Osteoblast (primary cell): ENCODE measurements at regions not wholly inside any gene's neighbourhood (a gene's known extent, or its start where the extent isn't known, plus 50 kb on each side); places are given as distances from the start of the nearest gene placed in this dataset.

ENCODE experiments used
- DNase-seq: peaks from one replicate; pipeline ENCODE4 v3.0.0; 2011; ENCODE audit warnings: low spot score, mixed read lengths; ENCODE audit not compliant: insufficient read length; ENCODE audit errors: missing footprints
- H2AFZ ChIP-seq: 2 replicates; pipeline ENCODE4 v1.6.0; 2011; ENCODE audit warnings: mild to moderate bottlenecking, low read length
- H3K27ac ChIP-seq: 2 replicates; pipeline ENCODE4 v1.5.1; 2011; ENCODE audit warnings: mild to moderate bottlenecking, low read depth, low read length, moderate library complexity
- H3K27me3 ChIP-seq: 2 replicates; pipeline ENCODE4 v1.6.0; 2012; ENCODE audit warnings: mild to moderate bottlenecking, control low read depth, inconsistent platforms, low read length, moderate library complexity; ENCODE audit not compliant: insufficient read depth
- H3K36me3 ChIP-seq: 2 replicates; pipeline ENCODE4 v1.5.1; 2011; ENCODE audit warnings: mild to moderate bottlenecking, low read length, control low read depth, moderate library complexity; ENCODE audit not compliant: insufficient read depth
- H3K4me1 ChIP-seq: 2 replicates; pipeline ENCODE4 v1.5.1; 2011; ENCODE audit warnings: mild to moderate bottlenecking, low read length, control low read depth, moderate library complexity; ENCODE audit not compliant: insufficient read depth
- H3K4me2 ChIP-seq: 2 replicates; pipeline ENCODE4 v1.6.0; 2011; ENCODE audit warnings: mild to moderate bottlenecking, low read length; ENCODE audit not compliant: insufficient read depth
- H3K4me3 ChIP-seq: fragments of 200-600 bp; sonication (generic); 3 replicates; pipeline ENCODE4 v1.5.1; 2012; ENCODE audit warnings: mild to moderate bottlenecking, low read length, inconsistent platforms; ENCODE audit not compliant: insufficient read depth
- H3K79me2 ChIP-seq: 2 replicates; pipeline ENCODE4 v1.6.0; 2012; ENCODE audit warnings: mild to moderate bottlenecking, low read length, control low read depth, inconsistent platforms; ENCODE audit not compliant: insufficient read depth
- H3K9me3 ChIP-seq: 2 replicates; pipeline ENCODE4 v1.5.1; 2011; ENCODE audit warnings: low read depth, low read length, control low read depth
- H4K20me1 ChIP-seq: 2 replicates; pipeline ENCODE4 v1.6.0; 2012; ENCODE audit warnings: mild to moderate bottlenecking, low read length, control low read depth; ENCODE audit not compliant: insufficient read depth
- CTCF ChIP-seq: IDR thresholded peaks from 2 replicates; pipeline ENCODE4 v1.5.1; 2011; ENCODE audit warnings: mild to moderate bottlenecking, low read depth, low read length, moderate library complexity; ENCODE audit errors: extremely low read depth

- DNase-seq, result no peak
- H3K9me3 ChIP-seq, result peaks cover 3% of the 10 kb centered on the region
- no peaks in the 10 kb centered on the region for H4K20me1 ChIP-seq
- H2AFZ ChIP-seq, result no peak overlapping the region
- TF ChIP-seq CTCF, result no peak
- no peaks in the 10 kb centered on the region for H3K36me3 ChIP-seq
- H3K79me2 ChIP-seq, result no peaks in the 10 kb centered on the region
- no peak overlapping the region for H3K27ac ChIP-seq
- no peak overlapping the region for H3K4me3 ChIP-seq
- H3K4me1 ChIP-seq, result no peaks in the 10 kb centered on the region
- no peaks in the 10 kb centered on the region for H3K27me3 ChIP-seq
- no peak overlapping the region for H3K4me2 ChIP-seq
Measured at GRCh38 chr10:55734112-55734511, 626.9 kb downstream of the ZWINT start.

DNA sequence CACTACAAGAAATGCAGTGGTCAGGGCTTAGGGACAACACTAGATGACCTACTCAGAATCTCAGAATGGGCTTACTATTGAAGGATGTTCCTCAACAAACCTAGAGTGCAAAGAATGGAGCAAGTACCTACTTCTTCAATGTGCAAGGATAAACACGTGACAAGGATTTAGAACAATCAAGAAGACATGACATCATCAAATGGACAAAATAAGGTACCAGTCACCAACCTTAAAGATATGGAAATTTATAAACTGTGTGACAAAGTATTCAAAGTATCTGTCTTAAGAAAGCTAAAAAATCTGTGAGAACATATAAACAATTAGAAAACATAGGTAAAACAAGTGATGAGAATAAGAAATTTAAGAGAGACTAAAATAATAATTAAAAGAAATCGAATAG lies 656.1 kb downstream of the ZWINT start:
- no peaks in the 10 kb centered on the region for H3K4me1 ChIP-seq
- no peak for TF ChIP-seq CTCF
- no peak overlapping the region for H3K27ac ChIP-seq
- H3K36me3 ChIP-seq, result no peaks in the 10 kb centered on the region
- no peaks in the 10 kb centered on the region for H4K20me1 ChIP-seq
- DNase-seq, result no peak
- no peak overlapping the region for H2AFZ ChIP-seq
- no peaks in the 10 kb centered on the region for H3K79me2 ChIP-seq
- H3K4me2 ChIP-seq, result no peak overlapping the region
- peaks cover 3% of the 10 kb centered on the region for H3K9me3 ChIP-seq
- H3K4me3 ChIP-seq, result no peak overlapping the region
- no peaks in the 10 kb centered on the region for H3K27me3 ChIP-seq

DNA sequence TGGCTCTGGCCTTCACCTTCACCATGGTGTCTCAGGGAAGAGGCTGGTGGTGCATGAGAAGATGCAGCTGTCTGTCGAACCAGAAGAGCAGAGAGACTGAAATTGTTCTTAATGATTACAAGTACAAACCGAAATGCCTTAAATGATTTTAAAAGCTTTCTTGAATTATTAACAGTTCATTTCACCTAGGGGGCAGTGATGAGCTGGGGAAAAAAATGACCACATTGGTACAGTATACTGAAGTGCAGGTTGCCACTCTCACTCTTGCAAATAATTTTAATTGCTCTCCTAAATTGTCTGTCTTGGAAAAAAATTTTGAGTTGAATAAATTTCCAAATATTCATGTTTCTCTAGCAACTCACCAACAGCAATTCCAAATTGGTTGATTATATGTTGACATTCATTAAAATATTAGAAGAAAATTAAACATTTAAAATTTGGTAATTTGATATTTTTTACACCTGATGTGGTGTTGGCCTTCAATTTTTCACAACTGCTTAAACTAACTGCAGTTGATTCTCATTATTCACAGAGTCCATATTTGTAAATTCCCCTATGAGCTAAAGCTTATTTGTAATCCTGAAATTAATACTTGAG lies 692.6 kb downstream of the ZWINT start:
- Histone ChIP-seq H3K27ac (no peak overlapping the region), H2AFZ (no peak overlapping the region), H3K4me2 (no peak overlapping the region), H3K4me3 (no peak overlapping the region), H3K4me1 (no peaks in the 10 kb centered on the region), H3K9me3 (peaks cover 12% of the 10 kb centered on the region), H3K79me2 (no peaks in the 10 kb centered on the region), H3K27me3 (no peaks in the 10 kb centered on the region), H3K36me3 (no peaks in the 10 kb centered on the region), H4K20me1 (no peaks in the 10 kb centered on the region)
- TF ChIP-seq CTCF, result no peak
- no peak for DNase-seq

DNA sequence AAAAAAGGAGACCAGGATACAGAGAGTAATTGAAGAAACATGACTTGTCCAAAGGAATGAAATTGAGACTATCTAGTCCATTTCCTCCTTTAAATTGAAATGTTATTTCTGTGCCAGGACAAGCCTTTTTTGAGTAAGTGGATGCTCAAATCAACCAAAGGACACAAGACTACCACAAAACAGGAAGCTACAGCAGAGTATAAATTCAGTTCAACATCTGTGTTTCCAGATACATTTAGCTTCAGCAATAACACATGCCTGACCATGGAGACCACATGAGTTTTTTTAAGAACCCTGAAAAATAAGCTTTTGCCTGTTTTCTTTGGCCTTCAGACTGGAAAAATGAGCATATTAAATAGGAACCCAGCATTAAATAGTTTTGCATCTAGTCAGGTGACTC lies 707.5 kb downstream of the ZWINT start:
- H3K4me3 ChIP-seq, result no peak overlapping the region
- no peak overlapping the region for H3K27ac ChIP-seq
- no peaks in the 10 kb centered on the region for H3K36me3 ChIP-seq
- no peaks in the 10 kb centered on the region for H4K20me1 ChIP-seq
- H3K4me2 ChIP-seq, result no peak overlapping the region
- H3K4me1 ChIP-seq, result no peaks in the 10 kb centered on the region
- H3K27me3 ChIP-seq, result no peaks in the 10 kb centered on the region
- DNase-seq, result no peak
- no peaks in the 10 kb centered on the region for H3K9me3 ChIP-seq
- TF ChIP-seq CTCF, result no peak
- H2AFZ ChIP-seq, result no peak overlapping the region
- no peaks in the 10 kb centered on the region for H3K79me2 ChIP-seq
